ENCODE measurements at regions not wholly inside any gene's neighbourhood (a gene's known extent, or its start where the extent isn't known, plus 50 kb on each side); places are given as distances from the start of the nearest gene placed in this dataset.

- WGBS, 2 donors = 80 to 82% methylated on average over 5 of the region's 5 CpGs
- DNase-seq = no peak
- TF ChIP-seq POLR2A (IDR thresholded peaks at IDR 0.05) (no peak), EP300 (IDR thresholded peaks at IDR 0.05) (no peak), POLR2AphosphoS5 (IDR thresholded peaks at IDR 0.05) (no peak), CTCF (IDR thresholded peaks at IDR 0.05) (no peak)
- Histone ChIP-seq H3K36me3 (no peaks in the 10 kb centered on the region), H3K4me1 (no peaks in the 10 kb centered on the region), H3K27ac (no peak overlapping the region), H3K9me3 (no peaks in the 10 kb centered on the region), H3K4me3 (no peak overlapping the region), H3K27me3 (no peaks in the 10 kb centered on the region)
- intact Hi-C loops (cut with DNase I) = no loop called here
Observed at GRCh38 chr12:85405262-85405661, 125.2 kb downstream of the ALX1 start.

- Histone ChIP-seq H3K4me3 (no peak overlapping the region), H3K9me3 (no peaks in the 10 kb centered on the region), H3K36me3 (no peaks in the 10 kb centered on the region), H3K4me1 (no peaks in the 10 kb centered on the region), H3K27me3 (no peaks in the 10 kb centered on the region), H3K27ac (no peak overlapping the region)
- WGBS, 2 donors = 50 to 51% methylated on average over 4 of the region's 4 CpGs
- DNase-seq = no peak
- intact Hi-C loops (cut with DNase I) = no loop called here
- TF ChIP-seq POLR2A (IDR thresholded peaks at IDR 0.05) (no peak), POLR2AphosphoS5 (IDR thresholded peaks at IDR 0.05) (no peak), CTCF (IDR thresholded peaks at IDR 0.05) (no peak), EP300 (IDR thresholded peaks at IDR 0.05) (no peak)
Observed at GRCh38 chr12:85405781-85406522, 125.9 kb downstream of the ALX1 start.

DNA sequence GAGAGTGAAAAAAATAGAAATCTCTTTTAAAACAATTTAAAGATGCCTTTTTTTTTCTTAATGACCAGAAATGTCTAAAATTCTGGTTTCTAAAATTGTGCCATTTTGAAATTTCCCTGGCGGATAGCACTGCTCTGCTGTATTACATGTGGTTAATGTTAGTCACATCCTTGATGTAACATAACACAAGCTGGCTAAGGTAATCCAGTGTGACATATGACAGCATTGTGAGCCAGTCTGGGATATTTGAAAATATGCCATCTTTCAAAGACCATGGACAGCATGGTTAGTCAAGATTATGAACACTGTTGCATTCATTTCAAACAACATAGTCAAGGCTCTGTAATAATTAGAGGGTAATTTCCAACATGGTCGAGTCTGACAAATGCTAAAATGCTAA lies 133.2 kb downstream of the ALX1 start:
- intact Hi-C loops (cut with DNase I) = no loop called here
- no peaks in the 10 kb centered on the region for H3K27me3 ChIP-seq
- no peaks in the 10 kb centered on the region for H3K36me3 ChIP-seq
- DNase-seq = no peak
- no peak overlapping the region for H3K4me3 ChIP-seq
- H3K27ac ChIP-seq = no peak overlapping the region
- TF ChIP-seq POLR2AphosphoS5 (IDR thresholded peaks at IDR 0.05) = no peak
- no peak for TF ChIP-seq POLR2A (IDR thresholded peaks at IDR 0.05)
- no peak for TF ChIP-seq CTCF (IDR thresholded peaks at IDR 0.05)
- no peak for TF ChIP-seq EP300 (IDR thresholded peaks at IDR 0.05)
- no peaks in the 10 kb centered on the region for H3K4me1 ChIP-seq
- 69 to 79% methylated on average over 2 of the region's 2 CpGs for WGBS, 2 donors
- no peaks in the 10 kb centered on the region for H3K9me3 ChIP-seq

- Histone ChIP-seq H3K27me3 (no peaks in the 10 kb centered on the region), H3K36me3 (no peaks in the 10 kb centered on the region), H3K4me3 (no peak overlapping the region), H3K27ac (no peak overlapping the region), H3K9me3 (no peaks in the 10 kb centered on the region), H3K4me1 (no peaks in the 10 kb centered on the region)
- WGBS, 2 donors = 69 to 71% methylated on average over 3 of the region's 3 CpGs
- intact Hi-C loops (cut with DNase I) = no loop called here
- no peak for TF ChIP-seq CTCF (IDR thresholded peaks at IDR 0.05)
- TF ChIP-seq POLR2A (IDR thresholded peaks at IDR 0.05) = no peak
- TF ChIP-seq POLR2AphosphoS5 (IDR thresholded peaks at IDR 0.05) = no peak
- no peak for TF ChIP-seq EP300 (IDR thresholded peaks at IDR 0.05)
- DNase-seq = no peak
Observed at GRCh38 chr12:85422762-85423161, 142.7 kb downstream of the ALX1 start.

GRCh38 chr12:85423947-85424346 lies 143.9 kb downstream of the ALX1 start:
- Histone ChIP-seq H3K36me3 (no peaks in the 10 kb centered on the region), H3K27ac (no peak overlapping the region), H3K9me3 (no peaks in the 10 kb centered on the region), H3K4me3 (no peak overlapping the region), H3K27me3 (no peaks in the 10 kb centered on the region), H3K4me1 (no peaks in the 10 kb centered on the region)
- intact Hi-C loops (cut with DNase I) = no loop called here
- WGBS, 2 donors = 77 to 88% methylated on average over 3 of the region's 3 CpGs
- DNase-seq = no peak
- TF ChIP-seq POLR2AphosphoS5 (IDR thresholded peaks at IDR 0.05) (no peak), POLR2A (IDR thresholded peaks at IDR 0.05) (no peak), CTCF (IDR thresholded peaks at IDR 0.05) (no peak), EP300 (IDR thresholded peaks at IDR 0.05) (no peak)

Data from sigmoid colon (tissue), 6 donors.